Stomach (tissue), 4 donors: ENCODE measurements at regions not wholly inside any gene's neighbourhood (a gene's known extent, or its start where the extent isn't known, plus 50 kb on each side); places are given as distances from the start of the nearest gene placed in this dataset.

ENCODE experiments used
- POLR2AphosphoS5 ChIP-seq, 3 donors: sonication (generic); formaldehyde crosslinking; IDR thresholded peaks; one replicate each; pipeline ENCODE4 v1.6.1; 2016; ENCODE audit warnings: antibody characterized with exemption in 3 of 3
- TF ChIP-seq, protein P1 (sequence below), 7 experiments: fragments of 450-650 bp in 4 of 7; fragments of 200-600 bp in 3 of 7; sonication (generic) in 3 of 7; IDR thresholded peaks; one replicate each; pipeline ENCODE4 v1.5.1; 2016 to 2019; ENCODE audit warnings: antibody characterized with exemption in 7 of 7, control low read depth in 2 of 7, mild to moderate bottlenecking in 1 of 7

DNA sequence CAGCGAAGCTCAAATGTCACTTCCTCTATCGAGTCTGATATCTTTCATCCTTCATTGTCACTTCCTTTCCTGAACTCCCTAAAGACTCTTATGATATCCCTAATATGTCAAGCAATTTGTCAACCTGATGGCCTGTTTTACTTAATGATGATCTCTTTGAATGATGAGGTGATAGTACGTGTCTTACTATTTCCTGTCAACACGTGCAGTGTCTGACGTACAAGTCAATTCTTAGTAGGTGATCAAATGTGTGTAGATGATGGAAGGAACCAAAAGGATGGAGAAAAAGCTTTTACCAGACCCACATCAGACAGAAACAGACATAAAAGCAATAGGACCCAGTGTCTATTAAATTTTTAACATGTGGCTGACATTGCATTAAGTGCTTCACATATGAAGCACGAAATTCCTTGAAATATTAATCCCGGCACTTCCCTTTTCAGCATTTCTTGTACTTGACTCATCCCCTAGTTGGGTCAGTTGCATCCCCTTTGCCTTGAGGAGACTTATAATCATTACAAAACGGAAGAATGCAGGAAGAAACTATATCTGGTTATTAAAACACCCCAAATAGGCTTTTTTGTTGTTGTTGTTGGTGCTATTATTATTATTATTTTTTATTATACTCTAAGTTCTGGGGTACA, 108.6 kb upstream of the NYAP2 start:
- TF ChIP-seq, protein P1, sequence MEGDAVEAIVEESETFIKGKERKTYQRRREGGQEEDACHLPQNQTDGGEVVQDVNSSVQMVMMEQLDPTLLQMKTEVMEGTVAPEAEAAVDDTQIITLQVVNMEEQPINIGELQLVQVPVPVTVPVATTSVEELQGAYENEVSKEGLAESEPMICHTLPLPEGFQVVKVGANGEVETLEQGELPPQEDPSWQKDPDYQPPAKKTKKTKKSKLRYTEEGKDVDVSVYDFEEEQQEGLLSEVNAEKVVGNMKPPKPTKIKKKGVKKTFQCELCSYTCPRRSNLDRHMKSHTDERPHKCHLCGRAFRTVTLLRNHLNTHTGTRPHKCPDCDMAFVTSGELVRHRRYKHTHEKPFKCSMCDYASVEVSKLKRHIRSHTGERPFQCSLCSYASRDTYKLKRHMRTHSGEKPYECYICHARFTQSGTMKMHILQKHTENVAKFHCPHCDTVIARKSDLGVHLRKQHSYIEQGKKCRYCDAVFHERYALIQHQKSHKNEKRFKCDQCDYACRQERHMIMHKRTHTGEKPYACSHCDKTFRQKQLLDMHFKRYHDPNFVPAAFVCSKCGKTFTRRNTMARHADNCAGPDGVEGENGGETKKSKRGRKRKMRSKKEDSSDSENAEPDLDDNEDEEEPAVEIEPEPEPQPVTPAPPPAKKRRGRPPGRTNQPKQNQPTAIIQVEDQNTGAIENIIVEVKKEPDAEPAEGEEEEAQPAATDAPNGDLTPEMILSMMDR (IDR thresholded peaks at IDR 0.05): no peak
- TF ChIP-seq POLR2AphosphoS5 (IDR thresholded peaks at IDR 0.05): no peak
